Keratinocyte (primary cell): ENCODE measurements at regions not wholly inside any gene's neighbourhood (a gene's known extent, or its start where the extent isn't known, plus 50 kb on each side); places are given as distances from the start of the nearest gene placed in this dataset.

Source experiments
- EZH2 ChIP-seq: IDR thresholded peaks from one replicate; pipeline ENCODE4 v1.6.1; 2012; ENCODE audit warnings: inconsistent platforms, mild to moderate bottlenecking, low read length, moderate library complexity
- TF ChIP-seq, protein P1 (sequence below), 3 experiments: IDR thresholded peaks in 1 of 3; conservative IDR thresholded peaks in 1 of 3; optimal IDR thresholded peaks in 1 of 3; 2 replicates in 2 of 3; 3 replicates in 1 of 3; pipeline versions ENCODE3 to v1.5.1; 2011; ENCODE audit warnings: low read length in 3 of 3, mild to moderate bottlenecking in 3 of 3, moderate library complexity in 2 of 3, control low read depth in 1 of 3, inconsistent platforms in 1 of 3; ENCODE audit not compliant: insufficient read depth in 2 of 3; ENCODE audit errors: extremely low read depth in 1 of 3

DNA sequence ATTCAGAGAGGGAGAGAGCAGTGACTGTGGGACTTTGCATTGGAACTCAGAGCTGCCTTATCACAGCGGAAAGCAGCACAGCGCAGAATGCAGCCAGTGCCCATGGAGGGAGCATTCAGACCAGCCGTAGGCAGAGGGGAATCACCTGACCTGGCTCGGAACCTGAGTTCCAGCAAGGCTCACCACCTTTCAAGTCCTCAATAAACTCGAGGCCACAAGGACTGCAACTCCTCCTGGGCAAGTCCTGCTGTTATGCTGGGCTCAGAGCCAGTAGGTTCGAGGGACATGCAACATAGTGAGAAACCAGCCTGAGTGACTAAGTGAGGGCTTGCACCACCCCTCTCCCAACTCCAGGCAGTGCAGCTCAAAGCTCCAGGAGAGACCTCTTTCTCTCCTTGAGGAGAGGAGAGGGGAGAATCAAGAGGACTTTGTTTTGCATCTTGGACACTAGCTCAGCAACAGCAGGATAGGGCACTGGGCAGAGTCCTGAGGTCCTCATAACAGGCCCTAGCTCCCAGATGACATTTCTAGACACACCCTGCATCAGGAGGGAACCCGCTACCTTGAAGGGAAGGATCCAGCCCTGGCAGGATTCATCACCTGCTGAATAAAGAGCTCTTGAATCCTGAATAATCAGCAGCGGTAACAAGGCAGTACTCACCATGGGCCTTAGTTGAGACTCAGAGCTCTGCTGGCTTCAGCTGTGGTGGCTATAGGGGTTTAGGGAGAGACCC is 136.8 kb upstream of the OTOS start:
- TF ChIP-seq EZH2, result no peak
- TF ChIP-seq, protein P1, sequence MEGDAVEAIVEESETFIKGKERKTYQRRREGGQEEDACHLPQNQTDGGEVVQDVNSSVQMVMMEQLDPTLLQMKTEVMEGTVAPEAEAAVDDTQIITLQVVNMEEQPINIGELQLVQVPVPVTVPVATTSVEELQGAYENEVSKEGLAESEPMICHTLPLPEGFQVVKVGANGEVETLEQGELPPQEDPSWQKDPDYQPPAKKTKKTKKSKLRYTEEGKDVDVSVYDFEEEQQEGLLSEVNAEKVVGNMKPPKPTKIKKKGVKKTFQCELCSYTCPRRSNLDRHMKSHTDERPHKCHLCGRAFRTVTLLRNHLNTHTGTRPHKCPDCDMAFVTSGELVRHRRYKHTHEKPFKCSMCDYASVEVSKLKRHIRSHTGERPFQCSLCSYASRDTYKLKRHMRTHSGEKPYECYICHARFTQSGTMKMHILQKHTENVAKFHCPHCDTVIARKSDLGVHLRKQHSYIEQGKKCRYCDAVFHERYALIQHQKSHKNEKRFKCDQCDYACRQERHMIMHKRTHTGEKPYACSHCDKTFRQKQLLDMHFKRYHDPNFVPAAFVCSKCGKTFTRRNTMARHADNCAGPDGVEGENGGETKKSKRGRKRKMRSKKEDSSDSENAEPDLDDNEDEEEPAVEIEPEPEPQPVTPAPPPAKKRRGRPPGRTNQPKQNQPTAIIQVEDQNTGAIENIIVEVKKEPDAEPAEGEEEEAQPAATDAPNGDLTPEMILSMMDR (optimal IDR thresholded peaks at IDR 0.05 in 1 of 3, IDR thresholded peaks at IDR 0.05 in 1 of 3, conservative IDR thresholded peaks at IDR 0.05 in 1 of 3; ENCODE audit: extremely low read depth in 1 of 3, insufficient read depth in 2 of 3, low read length in 3 of 3), result no peak
